Uterus (tissue), 2 donors: ENCODE measurements at regions not wholly inside any gene's neighbourhood (a gene's known extent, or its start where the extent isn't known, plus 50 kb on each side); places are given as distances from the start of the nearest gene placed in this dataset.

ENCODE experiments used
- POLR2A ChIP-seq, 2 donors: fragments of 450-650 bp; IDR thresholded peaks; one replicate each; pipeline ENCODE4 v1.6.1; 2016; ENCODE audit warnings: antibody characterized with exemption in 2 of 2, mild to moderate bottlenecking in 1 of 2, moderate library complexity in 1 of 2
- TF ChIP-seq, protein P1 (sequence below), 4 experiments: fragments of 200-600 bp in 2 of 4; fragments of 450-650 bp in 2 of 4; sonication (generic) in 2 of 4; IDR thresholded peaks; one replicate each; pipeline ENCODE4 v1.5.1; 2016 to 2019; ENCODE audit warnings: antibody characterized with exemption in 4 of 4, mild to moderate bottlenecking in 2 of 4, moderate library complexity in 1 of 4

DNA sequence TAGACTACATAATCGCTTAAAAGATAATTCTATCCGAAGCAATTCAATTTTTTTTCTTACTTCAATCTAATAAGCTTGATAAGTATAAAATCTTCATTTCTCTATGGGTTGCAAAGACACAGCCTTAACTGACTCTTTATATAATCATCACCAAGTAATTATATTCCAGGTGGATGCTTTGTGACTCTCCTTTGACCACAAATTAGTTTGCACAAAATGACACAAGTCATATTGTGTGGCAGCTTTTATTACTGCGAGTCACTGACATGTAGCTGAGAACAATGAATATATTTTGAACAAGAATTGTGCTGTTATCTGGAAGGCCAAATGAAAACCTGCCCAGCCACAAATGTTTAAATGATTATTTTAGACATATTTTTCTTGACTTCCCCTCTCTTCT lies 1727.8 kb downstream of the ARAP2 start:
- TF ChIP-seq, protein P1, sequence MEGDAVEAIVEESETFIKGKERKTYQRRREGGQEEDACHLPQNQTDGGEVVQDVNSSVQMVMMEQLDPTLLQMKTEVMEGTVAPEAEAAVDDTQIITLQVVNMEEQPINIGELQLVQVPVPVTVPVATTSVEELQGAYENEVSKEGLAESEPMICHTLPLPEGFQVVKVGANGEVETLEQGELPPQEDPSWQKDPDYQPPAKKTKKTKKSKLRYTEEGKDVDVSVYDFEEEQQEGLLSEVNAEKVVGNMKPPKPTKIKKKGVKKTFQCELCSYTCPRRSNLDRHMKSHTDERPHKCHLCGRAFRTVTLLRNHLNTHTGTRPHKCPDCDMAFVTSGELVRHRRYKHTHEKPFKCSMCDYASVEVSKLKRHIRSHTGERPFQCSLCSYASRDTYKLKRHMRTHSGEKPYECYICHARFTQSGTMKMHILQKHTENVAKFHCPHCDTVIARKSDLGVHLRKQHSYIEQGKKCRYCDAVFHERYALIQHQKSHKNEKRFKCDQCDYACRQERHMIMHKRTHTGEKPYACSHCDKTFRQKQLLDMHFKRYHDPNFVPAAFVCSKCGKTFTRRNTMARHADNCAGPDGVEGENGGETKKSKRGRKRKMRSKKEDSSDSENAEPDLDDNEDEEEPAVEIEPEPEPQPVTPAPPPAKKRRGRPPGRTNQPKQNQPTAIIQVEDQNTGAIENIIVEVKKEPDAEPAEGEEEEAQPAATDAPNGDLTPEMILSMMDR (IDR thresholded peaks at IDR 0.05): no peak
- TF ChIP-seq POLR2A (IDR thresholded peaks at IDR 0.05): no peak
